Midbrain (tissue), 1 donor: ENCODE measurements at regions not wholly inside any gene's neighbourhood (a gene's known extent, or its start where the extent isn't known, plus 50 kb on each side); places are given as distances from the start of the nearest gene placed in this dataset.
"Not testable (repeated sequence)": the region's sequence is repeated elsewhere in the genome, so short reads cannot be mapped to it uniquely, and the experiment has no call there.

Experiments used
- DNase-seq: peaks from one replicate; lab custom pipeline; 2025; lab: John Stamatoyannopoulos, UW

GRCh38 chr10:35896001-35896400 is 253.9 kb upstream of the FZD8 start:
- DNase-seq: no peak

- DNase-seq: no peak
Measured at GRCh38 chr10:35895331-35895730, 253.2 kb upstream of the FZD8 start.

- no peak for DNase-seq
Measured at GRCh38 chr10:35892526-35892925, 250.4 kb upstream of the FZD8 start.

GRCh38 chr10:35890676-35891495 is 248.8 kb upstream of the FZD8 start:
- DNase-seq: no peak

- no peak for DNase-seq
Measured at GRCh38 chr10:35889971-35890675, 248.0 kb upstream of the FZD8 start.

- DNase-seq: no peak
Measured at GRCh38 chr10:35889226-35889625, 247.1 kb upstream of the FZD8 start.

GRCh38 chr10:35888400-35888799 is 246.3 kb upstream of the FZD8 start:
- no peak for DNase-seq

GRCh38 chr10:35887685-35888084 is 245.6 kb upstream of the FZD8 start:
- DNase-seq: no peak

GRCh38 chr10:35885076-35885475 is 243.0 kb upstream of the FZD8 start:
- no peak for DNase-seq

- no peak for DNase-seq
Measured at GRCh38 chr10:35884657-35885071, 242.6 kb upstream of the FZD8 start.

GRCh38 chr10:35882422-35883150 is 240.5 kb upstream of the FZD8 start:
- no peak for DNase-seq

- no peak for DNase-seq
Measured at GRCh38 chr10:35881320-35881719, 239.2 kb upstream of the FZD8 start.

GRCh38 chr10:35876248-35876647 is 234.2 kb upstream of the FZD8 start:
- no peak for DNase-seq

GRCh38 chr10:35875016-35875676 is 233.1 kb upstream of the FZD8 start:
- DNase-seq: no peak

GRCh38 chr10:35874311-35875015 is 232.4 kb upstream of the FZD8 start:
- DNase-seq: no peak

GRCh38 chr10:35872671-35873070 is 230.6 kb upstream of the FZD8 start:
- DNase-seq: no peak

- DNase-seq: no peak
Measured at GRCh38 chr10:35870665-35871310, 228.7 kb upstream of the FZD8 start.

GRCh38 chr10:35858676-35859283 is 216.7 kb upstream of the FZD8 start:
- DNase-seq: not testable (repeated sequence)

GRCh38 chr10:35857860-35858259 is 215.8 kb upstream of the FZD8 start:
- no peak for DNase-seq

- no peak for DNase-seq
Measured at GRCh38 chr10:35855155-35855947, 213.3 kb upstream of the FZD8 start.
